ENCODE measurements at regions not wholly inside any gene's neighbourhood (a gene's known extent, or its start where the extent isn't known, plus 50 kb on each side); places are given as distances from the start of the nearest gene placed in this dataset.

- TF ChIP-seq POLR2A (IDR thresholded peaks at IDR 0.05), result no peak
- TF ChIP-seq, protein P1, sequence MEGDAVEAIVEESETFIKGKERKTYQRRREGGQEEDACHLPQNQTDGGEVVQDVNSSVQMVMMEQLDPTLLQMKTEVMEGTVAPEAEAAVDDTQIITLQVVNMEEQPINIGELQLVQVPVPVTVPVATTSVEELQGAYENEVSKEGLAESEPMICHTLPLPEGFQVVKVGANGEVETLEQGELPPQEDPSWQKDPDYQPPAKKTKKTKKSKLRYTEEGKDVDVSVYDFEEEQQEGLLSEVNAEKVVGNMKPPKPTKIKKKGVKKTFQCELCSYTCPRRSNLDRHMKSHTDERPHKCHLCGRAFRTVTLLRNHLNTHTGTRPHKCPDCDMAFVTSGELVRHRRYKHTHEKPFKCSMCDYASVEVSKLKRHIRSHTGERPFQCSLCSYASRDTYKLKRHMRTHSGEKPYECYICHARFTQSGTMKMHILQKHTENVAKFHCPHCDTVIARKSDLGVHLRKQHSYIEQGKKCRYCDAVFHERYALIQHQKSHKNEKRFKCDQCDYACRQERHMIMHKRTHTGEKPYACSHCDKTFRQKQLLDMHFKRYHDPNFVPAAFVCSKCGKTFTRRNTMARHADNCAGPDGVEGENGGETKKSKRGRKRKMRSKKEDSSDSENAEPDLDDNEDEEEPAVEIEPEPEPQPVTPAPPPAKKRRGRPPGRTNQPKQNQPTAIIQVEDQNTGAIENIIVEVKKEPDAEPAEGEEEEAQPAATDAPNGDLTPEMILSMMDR (IDR thresholded peaks at IDR 0.05), result no peak
- no peak for TF ChIP-seq EP300 (IDR thresholded peaks at IDR 0.05)
- no peak for TF ChIP-seq POLR2AphosphoS5 (IDR thresholded peaks at IDR 0.05)
These were observed 710.7 kb upstream of the FAM241A start for GRCh38 chr4:111434586-111434985.

All from suprapubic skin (tissue), 4 donors.